NT2/D1 (cell line): ENCODE measurements at regions not wholly inside any gene's neighbourhood (a gene's known extent, or its start where the extent isn't known, plus 50 kb on each side); places are given as distances from the start of the nearest gene placed in this dataset.

ENCODE experiments used
- DNase-seq: peaks from one replicate; pipeline ENCODE4 v3.0.0-alpha.2; 2011; ENCODE audit warnings: low read depth, low spot score
- H3K27me3 ChIP-seq: 2 replicates; pipeline ENCODE4 v1.6.0; 2011; ENCODE audit warnings: mild to moderate bottlenecking; ENCODE audit not compliant: insufficient read length, insufficient read depth
- H3K36me3 ChIP-seq: 2 replicates; pipeline ENCODE4 v1.6.1; 2011; ENCODE audit warnings: mild to moderate bottlenecking, low read length, mixed read lengths; ENCODE audit not compliant: insufficient read depth, insufficient read length
- H3K4me1 ChIP-seq: 2 replicates; pipeline ENCODE4 v1.5.1; 2011; ENCODE audit not compliant: insufficient read depth, insufficient read length
- H3K4me3 ChIP-seq: 2 replicates; pipeline ENCODE4 v1.5.1; 2011; ENCODE audit warnings: low read depth; ENCODE audit not compliant: insufficient read length
- H3K9ac ChIP-seq: 2 replicates; pipeline ENCODE4 v1.6.0; 2011; ENCODE audit warnings: low read depth; ENCODE audit not compliant: insufficient read length
- H3K9me3 ChIP-seq: 2 replicates; pipeline ENCODE4 v1.5.1; 2011; ENCODE audit warnings: mild to moderate bottlenecking, low read length; ENCODE audit not compliant: insufficient read depth
- SUZ12 ChIP-seq: IDR thresholded peaks from 2 replicates; pipeline ENCODE4 v1.6.1; 2011; ENCODE audit not compliant: insufficient read length, insufficient read depth; ENCODE audit errors: extremely low read depth
- YY1 ChIP-seq: IDR thresholded peaks from 2 replicates; pipeline ENCODE4 v1.6.1; 2011; ENCODE audit not compliant: insufficient read length, insufficient read depth
- ZNF274 ChIP-seq: IDR thresholded peaks from 2 replicates; pipeline ENCODE4 v1.6.1; 2011; ENCODE audit warnings: mild to moderate bottlenecking, low read depth, low read length

GRCh38 chr13:86826232-86826631, 844.9 kb upstream of the SLITRK5 start:
- Histone ChIP-seq H3K9me3 (no peaks in the 10 kb centered on the region), H3K27me3 (no peaks in the 10 kb centered on the region), H3K4me1 (no peaks in the 10 kb centered on the region), H3K9ac (no peak overlapping the region), H3K36me3 (no peaks in the 10 kb centered on the region), H3K4me3 (no peak overlapping the region)
- no peak for DNase-seq
- TF ChIP-seq YY1 (no peak), SUZ12 (no peak), ZNF274 (no peak)

DNA sequence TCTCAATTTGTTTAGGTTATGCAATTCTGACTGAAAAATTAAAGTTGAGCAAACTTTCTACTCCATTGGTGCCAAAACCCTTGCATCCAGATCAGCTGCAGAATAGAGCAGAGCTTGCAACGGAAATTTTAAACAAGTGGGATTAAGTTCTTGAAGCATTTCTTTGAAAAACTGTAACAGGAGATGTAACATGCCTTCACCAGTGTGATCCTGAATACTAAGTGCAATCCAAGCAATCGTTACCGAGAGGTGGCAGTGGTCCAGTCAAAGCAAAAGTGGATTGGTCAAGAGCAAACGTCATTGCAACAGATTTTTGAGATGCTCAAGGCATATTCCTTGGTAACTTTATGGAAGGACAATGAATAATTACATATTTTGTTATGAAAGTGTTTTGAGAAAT, 841.1 kb upstream of the SLITRK5 start:
- no peak overlapping the region for H3K4me3 ChIP-seq
- H3K9ac ChIP-seq, result no peak overlapping the region
- no peak for DNase-seq
- TF ChIP-seq YY1 (no peak), SUZ12 (no peak), ZNF274 (no peak)
- H3K27me3 ChIP-seq, result no peaks in the 10 kb centered on the region
- H3K4me1 ChIP-seq, result no peaks in the 10 kb centered on the region
- H3K36me3 ChIP-seq, result no peaks in the 10 kb centered on the region
- no peaks in the 10 kb centered on the region for H3K9me3 ChIP-seq

GRCh38 chr13:86831084-86831483, 840.1 kb upstream of the SLITRK5 start:
- no peak for DNase-seq
- H3K4me3 ChIP-seq, result no peak overlapping the region
- no peak for TF ChIP-seq SUZ12
- H3K9me3 ChIP-seq, result peaks cover 2% of the 10 kb centered on the region
- H3K9ac ChIP-seq, result no peak overlapping the region
- no peaks in the 10 kb centered on the region for H3K4me1 ChIP-seq
- H3K27me3 ChIP-seq, result no peaks in the 10 kb centered on the region
- no peaks in the 10 kb centered on the region for H3K36me3 ChIP-seq

DNA sequence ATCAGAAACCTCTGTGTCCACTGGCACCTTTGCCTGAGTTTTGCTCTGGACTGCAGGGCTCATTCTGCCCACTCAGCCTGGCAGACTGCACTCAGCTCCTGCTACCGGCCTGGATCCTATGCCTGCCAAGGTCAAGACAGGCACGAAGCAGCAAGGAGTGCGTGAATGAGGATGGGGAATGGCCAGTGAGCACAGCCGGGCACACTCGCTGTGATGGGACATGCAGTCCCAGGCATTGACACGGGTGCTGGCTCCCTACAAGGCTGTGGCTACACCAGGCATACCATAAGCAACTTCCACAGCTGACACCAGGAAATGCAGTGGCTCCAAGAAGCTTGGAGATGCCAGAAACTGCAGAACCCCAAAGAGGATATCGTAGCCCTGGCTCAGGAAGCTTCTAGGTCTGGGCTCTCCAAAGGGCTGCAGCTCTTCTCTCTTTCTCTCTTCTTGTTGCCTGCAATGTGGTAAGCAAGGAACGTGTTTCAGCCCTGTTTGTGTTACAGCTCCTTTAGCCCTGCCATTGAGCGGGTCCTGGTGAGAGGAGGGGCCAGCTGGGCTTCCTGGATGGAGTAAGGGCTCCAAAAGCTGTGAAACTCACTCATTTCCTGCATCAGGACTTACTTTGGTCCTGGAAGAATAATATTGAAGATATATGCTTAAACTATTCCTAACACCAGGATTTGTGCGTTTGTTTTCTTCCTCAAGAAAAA, 832.6 kb upstream of the SLITRK5 start:
- H3K9me3 ChIP-seq, result peaks cover 11% of the 10 kb centered on the region
- H3K4me3 ChIP-seq, result no peak overlapping the region

DNA sequence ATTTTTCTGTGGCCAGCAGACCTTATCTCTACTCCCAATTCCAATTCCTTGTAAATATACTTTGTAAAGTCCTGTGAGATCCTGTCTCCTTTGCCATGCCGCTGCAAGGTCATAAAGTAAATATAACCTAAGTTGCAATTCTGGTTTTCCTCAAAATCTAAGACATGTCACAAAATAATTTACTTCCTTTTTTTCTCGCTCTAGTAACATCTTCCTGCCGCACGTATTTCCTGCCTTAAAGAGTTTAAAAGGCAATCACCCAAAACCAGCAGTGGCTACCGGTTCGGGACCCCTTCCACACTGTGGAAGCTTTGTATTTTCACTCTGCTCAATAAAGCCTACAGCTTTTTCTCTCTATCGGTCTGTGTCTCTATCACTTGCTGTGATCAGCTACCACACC, 832.0 kb upstream of the SLITRK5 start:
- no peaks in the 10 kb centered on the region for H3K4me1 ChIP-seq
- no peak for DNase-seq
- H3K36me3 ChIP-seq, result no peaks in the 10 kb centered on the region
- H3K9me3 ChIP-seq, result peaks cover 11% of the 10 kb centered on the region
- no peak overlapping the region for H3K9ac ChIP-seq
- no peaks in the 10 kb centered on the region for H3K27me3 ChIP-seq
- no peak overlapping the region for H3K4me3 ChIP-seq
- TF ChIP-seq ZNF274, result no peak
- TF ChIP-seq YY1, result no peak
- no peak for TF ChIP-seq SUZ12

More for the DNA sequence above, 832.6 kb upstream of the SLITRK5 start:
- no peak for DNase-seq
- no peaks in the 10 kb centered on the region for H3K4me1 ChIP-seq
- no peaks in the 10 kb centered on the region for H3K36me3 ChIP-seq
- no peak overlapping the region for H3K9ac ChIP-seq
- TF ChIP-seq YY1 (no peak), ZNF274 (no peak), SUZ12 (no peak)
- H3K27me3 ChIP-seq, result no peaks in the 10 kb centered on the region

- H3K4me1 ChIP-seq, result no peaks in the 10 kb centered on the region
- no peak for DNase-seq
- no peak overlapping the region for H3K4me3 ChIP-seq
- H3K27me3 ChIP-seq, result no peaks in the 10 kb centered on the region
- no peaks in the 10 kb centered on the region for H3K36me3 ChIP-seq
- TF ChIP-seq SUZ12 (no peak), ZNF274 (no peak), YY1 (no peak)
- peaks cover 11% of the 10 kb centered on the region for H3K9me3 ChIP-seq
- H3K9ac ChIP-seq, result no peak overlapping the region
Measured at GRCh38 chr13:86840250-86841191, 830.6 kb upstream of the SLITRK5 start.

DNA sequence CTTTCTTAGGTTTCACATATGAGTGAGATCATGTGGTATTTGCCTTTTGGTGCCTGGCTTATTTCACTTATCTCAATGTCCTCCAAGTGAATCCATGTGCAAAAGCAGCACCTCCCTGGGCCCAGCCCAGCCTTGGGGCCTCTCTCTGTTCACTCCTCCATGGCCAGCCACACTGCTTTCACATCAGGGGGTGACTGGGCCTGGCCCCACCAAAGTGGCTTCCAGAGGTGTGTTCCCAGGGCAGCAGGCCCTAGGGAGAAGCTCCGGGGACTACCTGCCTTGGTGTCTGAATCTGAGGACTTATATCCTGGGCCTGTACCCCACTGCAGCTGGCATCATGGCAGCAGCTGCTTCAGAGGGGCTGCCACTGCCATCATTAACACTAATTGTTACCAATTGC, 829.9 kb upstream of the SLITRK5 start:
- Histone ChIP-seq H3K9ac (no peak overlapping the region), H3K4me3 (no peak overlapping the region), H3K9me3 (peaks cover 7% of the 10 kb centered on the region), H3K27me3 (no peaks in the 10 kb centered on the region), H3K36me3 (no peaks in the 10 kb centered on the region), H3K4me1 (no peaks in the 10 kb centered on the region)
- TF ChIP-seq ZNF274, result no peak
- TF ChIP-seq YY1, result no peak
- no peak for DNase-seq
